Activated T-cell treated with anti-CD3 and anti-CD28 coated beads for 1 hour (primary cell): ENCODE measurements at regions not wholly inside any gene's neighbourhood (a gene's known extent, or its start where the extent isn't known, plus 50 kb on each side); places are given as distances from the start of the nearest gene placed in this dataset.
"Not testable (repeated sequence)": the region's sequence is repeated elsewhere in the genome, so short reads cannot be mapped to it uniquely, and the experiment has no call there.

Experiments used
- DNase-seq: peaks from one replicate; pipeline ENCODE4 v3.0.0-alpha.2; 2020; ENCODE audit warnings: low read depth

GRCh38 chr5:8714861-8715260 is 831.0 kb downstream of the SEMA5A start:
- DNase-seq: no peak

GRCh38 chr5:8719796-8720195 is 826.1 kb downstream of the SEMA5A start:
- DNase-seq: no peak

GRCh38 chr5:8720506-8720905 is 825.4 kb downstream of the SEMA5A start:
- no peak for DNase-seq

GRCh38 chr5:8721536-8721935 is 824.3 kb downstream of the SEMA5A start:
- no peak for DNase-seq

GRCh38 chr5:8726383-8727036 is 819.4 kb downstream of the SEMA5A start:
- DNase-seq: no peak

GRCh38 chr5:8727396-8727795 is 818.5 kb downstream of the SEMA5A start:
- no peak for DNase-seq

GRCh38 chr5:8729437-8729836 is 816.4 kb downstream of the SEMA5A start:
- no peak for DNase-seq

GRCh38 chr5:8730194-8730593 is 815.7 kb downstream of the SEMA5A start:
- no peak for DNase-seq

GRCh38 chr5:8731110-8731509 is 814.8 kb downstream of the SEMA5A start:
- DNase-seq: not testable (repeated sequence)

GRCh38 chr5:8740595-8740994 is 805.3 kb downstream of the SEMA5A start:
- no peak for DNase-seq

GRCh38 chr5:8749556-8749955 is 796.3 kb downstream of the SEMA5A start:
- DNase-seq: no peak

- DNase-seq: no peak
Measured at GRCh38 chr5:8750100-8750499, 795.8 kb downstream of the SEMA5A start.

- no peak for DNase-seq
Measured at GRCh38 chr5:8751971-8752370, 793.9 kb downstream of the SEMA5A start.

GRCh38 chr5:8752595-8752994 is 793.3 kb downstream of the SEMA5A start:
- DNase-seq: no peak

GRCh38 chr5:8756498-8757084 is 789.3 kb downstream of the SEMA5A start:
- no peak for DNase-seq

- no peak for DNase-seq
Measured at GRCh38 chr5:8765886-8766285, 780.0 kb downstream of the SEMA5A start.

GRCh38 chr5:8766448-8766847 is 779.4 kb downstream of the SEMA5A start:
- no peak for DNase-seq

- no peak for DNase-seq
Measured at GRCh38 chr5:8767111-8767510, 778.8 kb downstream of the SEMA5A start.

- no peak for DNase-seq
Measured at GRCh38 chr5:8767746-8768145, 778.1 kb downstream of the SEMA5A start.

GRCh38 chr5:8769631-8770030 is 776.2 kb downstream of the SEMA5A start:
- DNase-seq: no peak

GRCh38 chr5:8770431-8770830 is 775.4 kb downstream of the SEMA5A start:
- DNase-seq: no peak

- DNase-seq: no peak
Measured at GRCh38 chr5:8773046-8773615, 772.7 kb downstream of the SEMA5A start.

GRCh38 chr5:8784692-8785091 is 761.2 kb downstream of the SEMA5A start:
- DNase-seq: no peak

- no peak for DNase-seq
Measured at GRCh38 chr5:8788246-8788645, 757.6 kb downstream of the SEMA5A start.
